ENCODE measurements at regions not wholly inside any gene's neighbourhood (a gene's known extent, or its start where the extent isn't known, plus 50 kb on each side); places are given as distances from the start of the nearest gene placed in this dataset.

- DNase-seq (ENCODE audit: extremely low read depth, insufficient read length), result no peak
- no peaks in the 10 kb centered on the region for H3K27me3 ChIP-seq (replicated peaks; ENCODE audit: control insufficient read depth, insufficient read depth, low read length)
- no peak for TF ChIP-seq CTCF (IDR thresholded peaks at IDR 0.05; ENCODE audit: insufficient read depth, low read length, poor library complexity, severe bottlenecking)
Observed at GRCh38 chr2:22279541-22279940, 1105.4 kb upstream of the KLHL29 start.

GRCh38 chr2:22281033-22281432 lies 1103.9 kb upstream of the KLHL29 start:
- Histone ChIP-seq H3K4me3 (replicated peaks; ENCODE audit: low read depth, low read length) (no peak overlapping the region), H3K36me3 (ENCODE audit: control insufficient read depth, insufficient read depth, low read length) (no peaks in the 10 kb centered on the region), H3K27me3 (replicated peaks; ENCODE audit: control insufficient read depth, insufficient read depth, low read length) (no peaks in the 10 kb centered on the region)
- DNase-seq (ENCODE audit: extremely low read depth, insufficient read length), result no peak
- TF ChIP-seq CTCF (IDR thresholded peaks at IDR 0.05; ENCODE audit: insufficient read depth, low read length, poor library complexity, severe bottlenecking), result no peak

More at GRCh38 chr2:22279541-22279940, 1105.4 kb upstream of the KLHL29 start:
- Histone ChIP-seq H3K36me3 (ENCODE audit: control insufficient read depth, insufficient read depth, low read length) (no peaks in the 10 kb centered on the region), H3K4me3 (replicated peaks; ENCODE audit: low read depth, low read length) (no peak overlapping the region)

- TF ChIP-seq CTCF (IDR thresholded peaks at IDR 0.05; ENCODE audit: insufficient read depth, low read length, poor library complexity, severe bottlenecking), result no peak
- Histone ChIP-seq H3K36me3 (ENCODE audit: control insufficient read depth, insufficient read depth, low read length) (no peaks in the 10 kb centered on the region), H3K4me3 (replicated peaks; ENCODE audit: low read depth, low read length) (no peak overlapping the region), H3K27me3 (replicated peaks; ENCODE audit: control insufficient read depth, insufficient read depth, low read length) (no peaks in the 10 kb centered on the region)
- DNase-seq (ENCODE audit: extremely low read depth, insufficient read length), result no peak
Observed at GRCh38 chr2:22282220-22282619, 1102.8 kb upstream of the KLHL29 start.

GRCh38 chr2:22282916-22283315 lies 1102.1 kb upstream of the KLHL29 start:
- DNase-seq (ENCODE audit: extremely low read depth, insufficient read length), result no peak
- TF ChIP-seq CTCF (IDR thresholded peaks at IDR 0.05; ENCODE audit: insufficient read depth, low read length, poor library complexity, severe bottlenecking), result no peak
- H3K36me3 ChIP-seq (ENCODE audit: control insufficient read depth, insufficient read depth, low read length), result no peaks in the 10 kb centered on the region
- H3K27me3 ChIP-seq (replicated peaks; ENCODE audit: control insufficient read depth, insufficient read depth, low read length), result no peaks in the 10 kb centered on the region
- H3K4me3 ChIP-seq (replicated peaks; ENCODE audit: low read depth, low read length), result no peak overlapping the region

- DNase-seq (ENCODE audit: extremely low read depth, insufficient read length), result no peak
- no peak for TF ChIP-seq CTCF (IDR thresholded peaks at IDR 0.05; ENCODE audit: insufficient read depth, low read length, poor library complexity, severe bottlenecking)
- H3K27me3 ChIP-seq (replicated peaks; ENCODE audit: control insufficient read depth, insufficient read depth, low read length), result no peaks in the 10 kb centered on the region
- H3K36me3 ChIP-seq (ENCODE audit: control insufficient read depth, insufficient read depth, low read length), result no peaks in the 10 kb centered on the region
- no peak overlapping the region for H3K4me3 ChIP-seq (replicated peaks; ENCODE audit: low read depth, low read length)
Observed at GRCh38 chr2:22283436-22283835, 1101.5 kb upstream of the KLHL29 start.

- Histone ChIP-seq H3K36me3 (ENCODE audit: control insufficient read depth, insufficient read depth, low read length) (no peaks in the 10 kb centered on the region), H3K27me3 (replicated peaks; ENCODE audit: control insufficient read depth, insufficient read depth, low read length) (no peaks in the 10 kb centered on the region), H3K4me3 (replicated peaks; ENCODE audit: low read depth, low read length) (no peak overlapping the region)
- no peak for DNase-seq (ENCODE audit: extremely low read depth, insufficient read length)
- TF ChIP-seq CTCF (IDR thresholded peaks at IDR 0.05; ENCODE audit: insufficient read depth, low read length, poor library complexity, severe bottlenecking), result no peak
Observed at GRCh38 chr2:22290302-22290701, 1094.7 kb upstream of the KLHL29 start.
